ENCODE measurements at regions not wholly inside any gene's neighbourhood (a gene's known extent, or its start where the extent isn't known, plus 50 kb on each side); places are given as distances from the start of the nearest gene placed in this dataset.

DNA sequence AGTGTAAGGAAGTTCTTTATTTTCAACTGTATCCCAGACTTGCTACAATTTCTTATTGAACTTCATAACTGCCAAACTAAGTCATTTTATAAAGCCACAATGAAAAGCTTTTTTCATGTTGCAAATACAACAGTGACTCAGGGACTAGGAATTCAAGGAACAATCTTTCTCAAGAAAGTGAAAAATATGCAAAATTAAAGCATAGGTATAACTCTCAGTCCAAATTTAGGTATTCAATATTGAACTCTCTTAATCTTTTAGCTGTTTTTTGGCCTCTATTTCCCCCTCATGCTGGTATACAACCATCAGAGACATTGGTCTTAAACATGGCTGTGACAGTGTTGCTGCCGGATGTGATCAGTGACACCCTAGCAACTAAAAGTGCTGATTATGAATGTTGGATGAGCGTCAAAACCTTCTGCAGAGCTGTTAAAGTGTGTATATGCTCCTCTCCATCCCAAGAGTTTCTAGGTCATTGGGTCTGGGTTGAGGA, 476.9 kb downstream of the ZNF385D start:
- POLR2A ChIA-PET = no interaction called here
- Histone ChIP-seq H3K9me3 (ENCODE audit: control insufficient read depth, insufficient read depth, low read length) (peaks cover 8% of the 10 kb centered on the region), H3K4me3 (ENCODE audit: low read depth, low read length) (no peak overlapping the region), H3K27ac (ENCODE audit: low read depth, low read length) (no peak overlapping the region), H3K27me3 (ENCODE audit: control insufficient read depth, insufficient read depth, low read length) (no peaks in the 10 kb centered on the region)
- TF ChIP-seq, protein P1, sequence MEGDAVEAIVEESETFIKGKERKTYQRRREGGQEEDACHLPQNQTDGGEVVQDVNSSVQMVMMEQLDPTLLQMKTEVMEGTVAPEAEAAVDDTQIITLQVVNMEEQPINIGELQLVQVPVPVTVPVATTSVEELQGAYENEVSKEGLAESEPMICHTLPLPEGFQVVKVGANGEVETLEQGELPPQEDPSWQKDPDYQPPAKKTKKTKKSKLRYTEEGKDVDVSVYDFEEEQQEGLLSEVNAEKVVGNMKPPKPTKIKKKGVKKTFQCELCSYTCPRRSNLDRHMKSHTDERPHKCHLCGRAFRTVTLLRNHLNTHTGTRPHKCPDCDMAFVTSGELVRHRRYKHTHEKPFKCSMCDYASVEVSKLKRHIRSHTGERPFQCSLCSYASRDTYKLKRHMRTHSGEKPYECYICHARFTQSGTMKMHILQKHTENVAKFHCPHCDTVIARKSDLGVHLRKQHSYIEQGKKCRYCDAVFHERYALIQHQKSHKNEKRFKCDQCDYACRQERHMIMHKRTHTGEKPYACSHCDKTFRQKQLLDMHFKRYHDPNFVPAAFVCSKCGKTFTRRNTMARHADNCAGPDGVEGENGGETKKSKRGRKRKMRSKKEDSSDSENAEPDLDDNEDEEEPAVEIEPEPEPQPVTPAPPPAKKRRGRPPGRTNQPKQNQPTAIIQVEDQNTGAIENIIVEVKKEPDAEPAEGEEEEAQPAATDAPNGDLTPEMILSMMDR (IDR thresholded peaks at IDR 0.05; ENCODE audit: low read depth, low read length) = no peak
- CTCF ChIA-PET = interaction anchor here (1.8 kb wide), 1 partner anchor 16 kb away, joined by 4 read pairs; no protein-coding TSS in a partner anchor
- DNase-seq (ENCODE audit: low read depth, low spot score) = no peak

DNA sequence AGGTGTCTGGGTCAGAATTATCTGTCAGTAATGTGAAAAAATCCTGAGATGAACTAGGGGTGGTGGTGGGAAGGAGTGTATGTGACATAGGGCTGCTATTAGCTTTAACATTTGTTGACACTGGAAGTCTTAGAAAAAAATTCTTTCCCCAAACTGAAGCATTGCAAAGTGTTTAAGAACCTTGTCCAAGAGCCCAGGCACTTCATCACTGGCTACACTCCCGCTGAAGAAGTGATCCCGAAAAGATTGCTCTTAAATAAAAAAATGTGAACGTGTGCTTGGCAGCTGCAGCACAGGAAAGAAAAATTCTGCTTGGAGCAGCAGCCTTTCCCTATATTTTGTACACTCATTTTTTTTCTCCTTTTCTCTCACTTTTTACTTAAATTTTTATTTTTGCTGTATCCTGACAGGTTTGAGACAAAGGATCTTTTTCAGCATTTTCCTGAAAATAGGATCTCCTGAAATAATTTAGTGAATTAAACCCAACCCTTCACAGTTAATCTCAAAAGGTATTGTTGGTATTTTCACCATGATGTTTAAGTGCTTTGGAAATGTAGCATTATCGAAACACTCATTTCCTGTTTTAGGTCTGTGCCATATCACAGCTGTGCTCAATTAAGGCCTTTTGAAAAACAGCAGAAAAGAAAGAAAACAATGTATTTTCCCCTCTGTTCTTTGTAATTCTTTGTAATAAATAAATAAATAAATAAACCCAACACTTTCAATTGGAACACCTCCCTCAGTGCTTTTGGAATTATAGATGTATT, 477.6 kb downstream of the ZNF385D start:
- TF ChIP-seq, protein P1 (IDR thresholded peaks at IDR 0.05; ENCODE audit: low read depth, low read length) = no peak
- CTCF ChIA-PET = interaction anchor here (1.8 kb wide), 1 partner anchor 17 kb away, joined by 4 read pairs; no protein-coding TSS in a partner anchor
- no peak for DNase-seq (ENCODE audit: low read depth, low spot score)
- Histone ChIP-seq H3K4me3 (ENCODE audit: low read depth, low read length) (no peak overlapping the region), H3K27ac (ENCODE audit: low read depth, low read length) (no peak overlapping the region), H3K27me3 (ENCODE audit: control insufficient read depth, insufficient read depth, low read length) (no peaks in the 10 kb centered on the region), H3K9me3 (ENCODE audit: control insufficient read depth, insufficient read depth, low read length) (peaks cover 8% of the 10 kb centered on the region)
- POLR2A ChIA-PET = no interaction called here

- H3K9me3 ChIP-seq (ENCODE audit: control insufficient read depth, insufficient read depth, low read length) = peaks cover 8% of the 10 kb centered on the region
- POLR2A ChIA-PET = no interaction called here
- no peaks in the 10 kb centered on the region for H3K27me3 ChIP-seq (ENCODE audit: control insufficient read depth, insufficient read depth, low read length)
- TF ChIP-seq, protein P1 (IDR thresholded peaks at IDR 0.05; ENCODE audit: low read depth, low read length) = no peak
- CTCF ChIA-PET = no interaction called here
- DNase-seq (ENCODE audit: low read depth, low spot score) = no peak
- H3K4me3 ChIP-seq (ENCODE audit: low read depth, low read length) = no peak overlapping the region
- no peak overlapping the region for H3K27ac ChIP-seq (ENCODE audit: low read depth, low read length)
These were observed 479.4 kb downstream of the ZNF385D start for GRCh38 chr3:21271606-21272016.

- ChIA-PET POLR2A (no interaction called here), CTCF (no interaction called here)
- TF ChIP-seq, protein P1 (IDR thresholded peaks at IDR 0.05; ENCODE audit: low read depth, low read length) = no peak
- Histone ChIP-seq H3K9me3 (ENCODE audit: control insufficient read depth, insufficient read depth, low read length) (peaks cover 8% of the 10 kb centered on the region), H3K4me3 (ENCODE audit: low read depth, low read length) (no peak overlapping the region), H3K27me3 (ENCODE audit: control insufficient read depth, insufficient read depth, low read length) (no peaks in the 10 kb centered on the region), H3K27ac (ENCODE audit: low read depth, low read length) (no peak overlapping the region)
- DNase-seq (ENCODE audit: low read depth, low spot score) = no peak
These were observed 481.1 kb downstream of the ZNF385D start for GRCh38 chr3:21269882-21270281.

GRCh38 chr3:21260507-21260906, 490.5 kb downstream of the ZNF385D start:
- Histone ChIP-seq H3K4me3 (ENCODE audit: low read depth, low read length) (no peak overlapping the region), H3K9me3 (ENCODE audit: control insufficient read depth, insufficient read depth, low read length) (peaks cover under 1% of the 10 kb centered on the region; the same call in 1 of the 2 replicates), H3K27me3 (ENCODE audit: control insufficient read depth, insufficient read depth, low read length) (no peaks in the 10 kb centered on the region), H3K27ac (ENCODE audit: low read depth, low read length) (no peak overlapping the region)
- ChIA-PET CTCF (no interaction called here), POLR2A (no interaction called here)
- DNase-seq (ENCODE audit: low read depth, low spot score) = no peak
- TF ChIP-seq, protein P1 (IDR thresholded peaks at IDR 0.05; ENCODE audit: low read depth, low read length) = no peak

Measured in AG04450 (cell line).